AG09319 (cell line): ENCODE measurements at regions not wholly inside any gene's neighbourhood (a gene's known extent, or its start where the extent isn't known, plus 50 kb on each side); places are given as distances from the start of the nearest gene placed in this dataset.

Experiments used
- DNase-seq: peaks from one replicate; pipeline ENCODE4 v3.0.0-alpha.2; 2010; ENCODE audit warnings: low read depth; ENCODE audit errors: extremely low read depth
- TF ChIP-seq, protein P1 (sequence below): IDR thresholded peaks from 2 replicates; pipeline ENCODE4 v1.5.1; 2011; ENCODE audit warnings: low read depth, mild to moderate bottlenecking, inconsistent platforms, low read length, moderate library complexity

DNA sequence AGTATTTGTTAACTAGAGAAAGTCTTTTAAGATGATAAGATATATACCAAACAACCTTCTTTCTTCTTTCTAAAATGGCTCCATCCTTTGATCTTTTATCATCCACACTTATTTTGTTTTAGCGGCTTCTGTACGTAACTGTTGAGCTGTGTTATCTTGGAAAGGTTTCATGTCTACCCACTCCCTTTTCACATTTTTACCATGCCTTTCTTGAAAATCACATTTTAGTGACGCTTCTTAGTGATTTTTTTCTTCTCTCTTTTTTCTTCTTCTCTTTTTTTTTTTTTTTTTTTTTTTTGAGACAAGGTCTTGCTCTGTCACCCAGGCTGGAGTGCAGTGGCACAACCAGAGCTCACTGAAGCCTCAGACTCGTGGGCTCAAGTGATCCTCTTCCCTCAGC lies 135.1 kb downstream of the CHIC2 start:
- DNase-seq, result no peak
- TF ChIP-seq, protein P1, sequence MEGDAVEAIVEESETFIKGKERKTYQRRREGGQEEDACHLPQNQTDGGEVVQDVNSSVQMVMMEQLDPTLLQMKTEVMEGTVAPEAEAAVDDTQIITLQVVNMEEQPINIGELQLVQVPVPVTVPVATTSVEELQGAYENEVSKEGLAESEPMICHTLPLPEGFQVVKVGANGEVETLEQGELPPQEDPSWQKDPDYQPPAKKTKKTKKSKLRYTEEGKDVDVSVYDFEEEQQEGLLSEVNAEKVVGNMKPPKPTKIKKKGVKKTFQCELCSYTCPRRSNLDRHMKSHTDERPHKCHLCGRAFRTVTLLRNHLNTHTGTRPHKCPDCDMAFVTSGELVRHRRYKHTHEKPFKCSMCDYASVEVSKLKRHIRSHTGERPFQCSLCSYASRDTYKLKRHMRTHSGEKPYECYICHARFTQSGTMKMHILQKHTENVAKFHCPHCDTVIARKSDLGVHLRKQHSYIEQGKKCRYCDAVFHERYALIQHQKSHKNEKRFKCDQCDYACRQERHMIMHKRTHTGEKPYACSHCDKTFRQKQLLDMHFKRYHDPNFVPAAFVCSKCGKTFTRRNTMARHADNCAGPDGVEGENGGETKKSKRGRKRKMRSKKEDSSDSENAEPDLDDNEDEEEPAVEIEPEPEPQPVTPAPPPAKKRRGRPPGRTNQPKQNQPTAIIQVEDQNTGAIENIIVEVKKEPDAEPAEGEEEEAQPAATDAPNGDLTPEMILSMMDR, result no peak

DNA sequence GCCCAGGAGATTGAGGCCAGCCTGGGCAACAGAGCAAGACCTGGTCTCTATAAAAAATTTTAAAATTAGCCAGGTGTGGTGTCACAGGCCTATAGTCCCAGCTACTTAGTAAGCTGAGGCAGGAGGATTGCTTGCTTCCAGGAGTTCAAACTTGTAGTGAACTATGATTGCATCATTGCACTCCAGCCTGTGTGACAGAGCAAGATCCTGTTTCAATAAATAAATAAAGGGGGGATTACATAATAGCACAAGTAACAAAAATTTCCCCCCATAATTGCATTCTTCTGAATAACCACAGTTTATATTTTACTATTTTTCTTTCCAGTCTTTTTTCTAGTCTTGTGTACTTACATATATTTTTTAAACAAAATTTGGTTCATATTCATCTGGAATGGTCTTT lies 135.6 kb downstream of the CHIC2 start:
- TF ChIP-seq, protein P1, result no peak
- peak; percentile 78 for DNase-seq

DNA sequence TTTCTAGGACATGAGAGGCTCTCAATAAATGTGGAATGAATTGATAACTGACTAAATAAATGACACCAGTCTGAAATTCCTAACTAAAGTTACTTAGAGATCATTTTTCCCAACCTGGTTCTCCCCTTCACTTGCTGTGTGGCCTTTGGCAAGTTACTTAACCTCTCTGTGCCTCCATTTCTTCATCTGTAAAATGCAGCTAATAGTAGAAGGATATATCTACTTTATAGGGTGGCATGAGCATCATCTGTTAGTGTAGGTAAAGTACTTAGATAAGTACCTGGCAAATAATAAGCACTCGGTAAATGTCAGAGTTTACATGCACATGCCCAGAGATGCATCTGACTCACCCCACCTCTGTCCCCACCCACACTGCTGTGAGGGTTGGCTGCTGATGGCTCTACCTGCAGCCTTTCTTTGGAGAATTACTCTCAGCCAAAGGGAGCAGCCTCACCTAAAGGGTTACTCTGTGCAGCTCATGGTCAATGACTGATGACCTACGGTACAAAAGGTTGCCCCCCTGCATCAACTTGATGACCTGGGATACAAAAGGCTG lies 139.3 kb downstream of the CHIC2 start:
- no peak for DNase-seq

DNA sequence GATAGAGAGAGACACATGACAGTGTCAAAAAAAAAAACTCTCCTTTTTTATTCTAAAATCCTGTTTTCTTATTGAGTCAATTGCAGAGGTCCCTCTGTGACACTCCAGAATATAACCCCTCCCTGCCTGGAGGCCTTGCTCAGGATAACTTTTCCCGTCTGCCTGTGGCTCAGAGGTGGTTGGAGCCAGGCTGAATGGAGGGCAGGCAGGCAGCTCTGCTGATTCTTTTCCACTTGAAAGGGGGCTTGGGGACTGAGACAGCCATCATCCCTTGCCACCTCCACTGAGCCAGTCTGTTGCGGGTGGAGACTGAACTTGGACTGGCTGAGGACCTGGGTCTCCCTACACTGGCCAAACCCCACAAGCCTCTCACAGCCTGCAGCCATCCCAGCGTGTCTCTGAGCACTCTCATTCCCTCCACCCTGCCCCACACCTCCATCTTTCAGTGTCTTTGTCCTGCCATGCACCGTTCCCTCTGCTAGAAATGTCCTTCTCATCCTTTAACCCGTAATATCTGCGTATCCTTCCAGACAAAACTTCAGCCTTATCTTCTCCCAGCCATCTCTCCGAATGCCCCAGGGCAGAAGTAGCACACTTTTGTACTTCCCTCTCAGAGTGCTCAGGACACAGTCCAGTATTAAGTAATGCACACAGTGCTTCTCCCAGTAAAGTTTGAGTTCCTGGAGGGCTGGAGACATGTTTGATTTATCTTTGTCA lies 139.9 kb downstream of the CHIC2 start:
- DNase-seq, result no peak
- TF ChIP-seq, protein P1, result no peak

More for the DNA sequence above, 139.3 kb downstream of the CHIC2 start:
- TF ChIP-seq, protein P1, result no peak

DNA sequence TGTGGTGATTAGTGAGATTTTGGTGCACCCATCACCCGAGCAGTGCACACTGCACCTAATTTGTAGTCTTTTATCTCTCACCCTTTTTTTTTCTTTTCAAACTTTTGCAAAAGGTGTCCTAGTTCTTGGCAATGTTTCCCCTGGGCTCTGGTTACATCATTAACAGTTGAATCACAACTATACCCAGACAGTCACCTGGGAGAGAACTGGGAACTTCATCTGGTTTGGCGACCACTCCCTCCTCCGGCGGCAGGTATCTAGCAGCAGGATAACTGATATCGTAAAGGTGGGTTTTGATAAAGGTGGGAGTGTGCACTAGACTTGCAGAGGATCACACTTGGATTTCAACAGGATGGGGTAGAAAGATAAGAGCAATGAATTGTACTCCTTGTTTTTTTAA lies 140.5 kb downstream of the CHIC2 start:
- DNase-seq, result no peak
- TF ChIP-seq, protein P1, result no peak

DNA sequence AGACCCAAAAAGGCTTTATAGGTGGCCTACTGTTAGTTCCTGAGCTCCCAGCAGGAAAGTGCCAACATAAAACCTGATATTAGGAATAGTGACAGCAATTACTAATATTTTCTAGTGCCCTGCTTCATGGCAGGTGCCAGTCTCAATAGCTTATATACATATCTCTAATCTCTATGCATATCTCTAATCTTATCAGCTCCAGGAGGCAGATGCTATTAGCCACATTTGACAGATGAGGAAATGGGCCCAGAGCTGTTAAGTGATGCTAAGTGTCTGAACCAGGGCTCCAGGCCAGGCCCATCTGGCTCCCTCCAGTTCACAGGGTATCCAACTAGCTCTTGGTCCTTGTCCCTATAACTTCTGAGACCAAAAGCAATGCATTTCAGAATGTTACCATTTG lies 142.5 kb downstream of the CHIC2 start:
- no peak for DNase-seq
- TF ChIP-seq, protein P1, result no peak

DNA sequence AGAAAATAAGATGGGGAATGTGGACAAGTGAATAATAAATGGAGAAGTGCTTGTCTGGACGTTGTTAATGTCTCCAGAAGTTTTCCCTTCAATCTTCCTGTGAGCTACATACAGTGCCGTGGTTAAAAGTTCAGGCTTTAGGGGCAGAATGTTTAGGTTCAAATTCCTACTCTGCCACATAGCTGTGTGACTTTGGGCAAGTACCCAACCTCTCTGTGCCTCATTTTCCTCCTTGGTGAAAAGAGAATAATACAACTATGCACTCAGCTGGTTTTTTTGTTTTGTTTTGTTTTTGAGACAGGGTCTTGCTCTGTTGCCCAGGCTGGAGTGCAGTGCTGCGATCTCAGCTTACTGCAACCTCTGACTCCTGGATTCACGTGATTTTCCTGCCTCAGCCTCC lies 143.5 kb downstream of the CHIC2 start:
- TF ChIP-seq, protein P1, result no peak
- DNase-seq, result no peak
